SH-SY5Y (cell line): ENCODE measurements at regions not wholly inside any gene's neighbourhood (a gene's known extent, or its start where the extent isn't known, plus 50 kb on each side); places are given as distances from the start of the nearest gene placed in this dataset.
A peak's percentile ranks its signal among the peaks of the same experiment; 100 is the strongest.

ENCODE experiments used
- GATA2 ChIP-seq: IDR thresholded peaks from 2 replicates; pipeline ENCODE4 v1.6.1; 2011; ENCODE audit warnings: mild to moderate bottlenecking, low read depth, low read length
- GATA3 ChIP-seq: IDR thresholded peaks from 2 replicates; pipeline ENCODE4 v1.6.1; 2011; ENCODE audit warnings: low read depth, mild to moderate bottlenecking, low read length, moderate library complexity

GRCh38 chr3:13766128-13766527 lies 113.7 kb downstream of the WNT7A start:
- no peak for TF ChIP-seq GATA3
- TF ChIP-seq GATA2: no peak

GRCh38 chr3:13764161-13764560 lies 115.7 kb downstream of the WNT7A start:
- TF ChIP-seq GATA2: no peak
- TF ChIP-seq GATA3: no peak

DNA sequence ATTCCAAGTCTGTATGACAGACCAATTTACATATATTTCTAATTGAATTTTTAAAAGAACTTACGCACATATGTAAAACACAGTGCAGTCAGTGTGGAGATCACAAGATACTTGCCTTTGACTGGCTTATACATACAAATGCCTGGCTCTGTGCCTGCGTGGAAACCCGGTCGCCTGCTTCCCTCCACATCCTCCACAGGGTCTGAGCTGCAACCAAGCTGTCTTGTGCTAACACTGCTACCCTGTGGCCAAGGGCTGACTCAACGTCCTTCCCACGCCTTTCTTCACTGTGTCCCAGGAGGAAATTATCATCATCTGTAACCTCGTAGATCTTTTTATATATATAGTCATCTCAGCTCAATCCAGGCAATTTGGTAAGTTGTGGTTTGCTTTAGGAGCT lies 117.0 kb downstream of the WNT7A start:
- TF ChIP-seq GATA3: no peak
- TF ChIP-seq GATA2: no peak

GRCh38 chr3:13750731-13751130 lies 129.1 kb downstream of the WNT7A start:
- TF ChIP-seq GATA2 (no peak), GATA3 (no peak)

DNA sequence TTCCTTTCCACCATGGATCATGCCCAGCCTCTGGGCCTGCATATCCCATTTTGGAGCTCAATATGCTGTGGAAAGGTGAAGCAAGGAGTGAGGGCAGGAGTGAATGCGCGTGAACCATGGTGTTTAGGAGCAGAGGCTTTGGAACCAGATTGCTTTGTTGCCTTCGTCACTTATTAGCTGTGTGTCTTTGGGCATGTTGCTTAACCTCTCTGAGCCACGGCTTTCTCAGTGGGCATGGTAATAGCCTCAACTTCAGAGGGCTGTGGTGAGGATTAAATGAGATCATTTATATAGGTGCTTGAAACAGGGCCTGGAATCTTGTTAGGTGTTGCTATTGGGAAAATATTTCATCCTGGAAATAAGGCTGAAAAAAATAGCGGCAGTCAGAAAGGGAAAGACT lies 129.7 kb downstream of the WNT7A start:
- TF ChIP-seq GATA2 (no peak), GATA3 (no peak)

DNA sequence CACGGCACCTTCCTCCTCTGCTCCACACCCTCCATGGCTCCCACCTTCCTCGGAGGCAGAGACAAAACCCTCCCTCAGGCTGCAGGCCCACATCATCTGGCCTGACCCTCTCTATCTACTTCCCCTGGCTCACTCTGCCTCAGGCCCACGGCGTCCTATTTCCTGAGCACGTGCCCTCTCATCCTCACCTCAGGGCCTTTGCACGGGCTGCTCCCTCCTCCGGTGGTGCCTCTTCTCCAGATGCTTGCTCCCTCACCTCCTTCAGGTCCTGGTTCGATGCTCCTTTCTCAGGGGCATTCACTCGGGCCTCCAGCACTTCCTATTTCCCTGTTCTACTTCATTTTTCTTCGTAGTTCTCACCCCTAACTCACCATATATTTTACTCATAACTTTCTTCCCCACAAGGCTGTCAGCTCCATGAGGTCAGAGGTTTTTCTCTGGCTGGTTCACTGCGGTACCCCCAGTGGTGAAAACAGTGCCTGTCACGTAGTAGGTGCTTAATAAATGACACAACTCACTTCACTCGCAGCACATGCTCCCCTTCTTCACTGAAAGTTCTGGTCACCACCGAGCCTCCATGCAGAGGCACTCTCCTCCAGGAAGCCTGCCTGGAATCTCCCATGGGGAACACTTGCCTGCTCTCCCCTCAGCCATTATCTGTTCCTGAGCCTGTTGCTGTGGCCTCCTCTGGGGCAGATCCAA lies 130.7 kb downstream of the WNT7A start:
- TF ChIP-seq GATA2 (no peak), GATA3 (no peak)

GRCh38 chr3:13748276-13748879 lies 131.5 kb downstream of the WNT7A start:
- TF ChIP-seq GATA2 (no peak), GATA3 (no peak)

- no peak for TF ChIP-seq GATA3
- TF ChIP-seq GATA2: no peak
Measured at GRCh38 chr3:13747627-13748026, 132.2 kb downstream of the WNT7A start.

GRCh38 chr3:13746385-13746784 lies 133.5 kb downstream of the WNT7A start:
- TF ChIP-seq GATA2: peak; percentile 93
- peak; percentile 86 for TF ChIP-seq GATA3

DNA sequence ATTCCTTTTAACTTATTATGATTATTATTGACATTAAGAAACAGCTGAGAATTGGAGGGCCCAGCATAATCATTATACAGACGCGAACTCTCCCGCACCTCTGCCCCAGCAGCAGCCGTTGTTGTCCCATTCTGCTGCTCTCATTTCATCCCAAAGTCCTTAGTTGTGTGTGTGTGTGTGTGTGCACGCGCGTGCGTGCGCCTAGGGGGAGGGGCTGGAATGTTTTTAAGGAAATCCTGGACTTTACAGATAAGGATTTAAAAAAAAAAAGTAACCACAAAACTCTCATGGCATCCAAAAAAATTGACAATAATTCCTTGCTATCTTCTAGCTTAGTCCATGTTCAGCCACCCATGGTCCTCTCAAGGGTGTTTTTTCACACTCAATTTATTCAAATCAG lies 134.2 kb downstream of the WNT7A start:
- TF ChIP-seq GATA3: no peak
- TF ChIP-seq GATA2: no peak

- TF ChIP-seq GATA2: no peak
- no peak for TF ChIP-seq GATA3
Measured at GRCh38 chr3:13740795-13741194, 139.1 kb downstream of the WNT7A start.

- no peak for TF ChIP-seq GATA3
- TF ChIP-seq GATA2: no peak
Measured at GRCh38 chr3:13728487-13728886, 151.4 kb downstream of the WNT7A start.

GRCh38 chr3:13727890-13728289 lies 152.0 kb downstream of the WNT7A start:
- TF ChIP-seq GATA3: no peak
- TF ChIP-seq GATA2: no peak

GRCh38 chr3:13723676-13724207 lies 156.1 kb downstream of the WNT7A start:
- no peak for TF ChIP-seq GATA3
- TF ChIP-seq GATA2: no peak

GRCh38 chr3:13722178-13722577 lies 157.7 kb downstream of the WNT7A start:
- TF ChIP-seq GATA3 (no peak), GATA2 (no peak)
